Body of pancreas (tissue), 4 donors: ENCODE measurements at regions not wholly inside any gene's neighbourhood (a gene's known extent, or its start where the extent isn't known, plus 50 kb on each side); places are given as distances from the start of the nearest gene placed in this dataset.

Experiments
- ATAC-seq: fragments of 150-250 bp; one replicate; pipeline ENCODE4 v1.9.1; 2016
- DNase-seq, 4 donors: peaks; one replicate each; pipeline ENCODE4 v3.0.0-alpha.2; 2019
- H3K27ac ChIP-seq, 4 donors: fragments of 200-600 bp; sonication (generic); 1 replicate in 3 of 4; 2 replicates in 1 of 4; pipeline versions ENCODE4 v1.5.1 to v1.6.1; 2016 to 2019; ENCODE audit warnings: mild to moderate bottlenecking in 1 of 4, mixed read lengths in 1 of 4, moderate library complexity in 1 of 4
- H3K27me3 ChIP-seq, 2 donors: fragments of 200-600 bp; sonication (generic); one replicate each; pipeline ENCODE4 v1.6.0; 2016; ENCODE audit warnings: mild to moderate bottlenecking in 1 of 2
- H3K36me3 ChIP-seq, 2 donors: fragments of 200-600 bp; sonication (generic); replicated peaks in 1 of 2; 2 replicates each; pipeline ENCODE4 v1.5.1; 2016; ENCODE audit warnings: low read depth in 2 of 2; ENCODE audit not compliant: insufficient read depth in 1 of 2
- H3K4me1 ChIP-seq: fragments of 200-600 bp; sonication (generic); one replicate; pipeline ENCODE4 v1.6.0; 2016
- H3K4me3 ChIP-seq, 2 donors: fragments of 200-600 bp; sonication (generic); 1 replicate in 1 of 2; 2 replicates in 1 of 2; pipeline ENCODE4 v1.5.1; 2016 to 2019
- H3K9me3 ChIP-seq, 3 donors: fragments of 200-600 bp; sonication (generic); 1 replicate in 2 of 3; 2 replicates in 1 of 3; pipeline ENCODE4 v1.5.1; 2016
- CTCF ChIP-seq, 7 experiments: fragments of 450-650 bp in 4 of 7; fragments of 200-600 bp in 3 of 7; sonication (generic) in 3 of 7; IDR thresholded peaks; one replicate each; pipeline ENCODE4 v1.5.1; 2016 to 2019; ENCODE audit warnings: antibody characterized with exemption in 7 of 7
- POLR2A ChIP-seq, 3 donors: fragments of 450-650 bp; IDR thresholded peaks; one replicate each; pipeline ENCODE4 v1.6.1; 2016; ENCODE audit warnings: antibody characterized with exemption in 3 of 3, mild to moderate bottlenecking in 2 of 3
- WGBS, 2 donors: methylation state at CpG; one replicate each; pipeline ENCODE4 v1.1.5; 2017; 5-methylcytosine and 5-hydroxymethylcytosine counted together
- intact Hi-C: fragments of 100-400 bp; cut with DNase I; formaldehyde crosslinking; loops from one replicate; pipeline ENCODE4 v1.15.1; 2023

GRCh38 chr2:146143971-146144370 is 1624.1 kb upstream of the ZEB2 start:
- WGBS, 2 donors: 73 to 92% methylated on average over 1 of the region's 1 CpG
- H3K27me3 ChIP-seq: no peaks in the 10 kb centered on the region
- H3K9me3 ChIP-seq: no peaks in the 10 kb centered on the region
- ATAC-seq: no peak
- H3K27ac ChIP-seq: no peak overlapping the region
- H3K36me3 ChIP-seq: no peaks in the 10 kb centered on the region
- DNase-seq: no peak
- TF ChIP-seq POLR2A (IDR thresholded peaks at IDR 0.05) (no peak), CTCF (IDR thresholded peaks at IDR 0.05) (no peak)
- H3K4me3 ChIP-seq: no peak overlapping the region
- H3K4me1 ChIP-seq: no peaks in the 10 kb centered on the region
- intact Hi-C loops: no loop called here

- Histone ChIP-seq H3K4me1 (no peaks in the 10 kb centered on the region), H3K27ac (no peak overlapping the region), H3K36me3 (no peaks in the 10 kb centered on the region), H3K27me3 (no peaks in the 10 kb centered on the region), H3K9me3 (no peaks in the 10 kb centered on the region), H3K4me3 (no peak overlapping the region)
- DNase-seq: no peak
- TF ChIP-seq POLR2A (IDR thresholded peaks at IDR 0.05) (no peak), CTCF (IDR thresholded peaks at IDR 0.05) (no peak)
- 92 to 94% methylated on average over 3 of the region's 3 CpGs for WGBS, 2 donors
- intact Hi-C loops: no loop called here
- no peak for ATAC-seq
Observed at GRCh38 chr2:146138820-146139219, 1618.9 kb upstream of the ZEB2 start.

GRCh38 chr2:146135245-146135644 is 1615.3 kb upstream of the ZEB2 start:
- Histone ChIP-seq H3K36me3 (no peaks in the 10 kb centered on the region), H3K27ac (no peak overlapping the region), H3K9me3 (no peaks in the 10 kb centered on the region), H3K27me3 (no peaks in the 10 kb centered on the region), H3K4me1 (no peaks in the 10 kb centered on the region), H3K4me3 (no peak overlapping the region)
- no peak for TF ChIP-seq CTCF (IDR thresholded peaks at IDR 0.05)
- no peak for TF ChIP-seq POLR2A (IDR thresholded peaks at IDR 0.05)
- intact Hi-C loops: no loop called here
- no peak for DNase-seq
- WGBS, 2 donors: 95 to 100% methylated on average over 1 of the region's 1 CpG
- no peak for ATAC-seq

GRCh38 chr2:146131785-146132184 is 1611.9 kb upstream of the ZEB2 start:
- Histone ChIP-seq H3K9me3 (no peaks in the 10 kb centered on the region), H3K27ac (no peak overlapping the region), H3K4me1 (no peaks in the 10 kb centered on the region), H3K36me3 (no peaks in the 10 kb centered on the region), H3K4me3 (no peak overlapping the region), H3K27me3 (no peaks in the 10 kb centered on the region)
- no peak for ATAC-seq
- TF ChIP-seq POLR2A (IDR thresholded peaks at IDR 0.05): no peak
- no peak for TF ChIP-seq CTCF (IDR thresholded peaks at IDR 0.05)
- 80 to 96% methylated on average over 1 of the region's 1 CpG for WGBS, 2 donors
- intact Hi-C loops: no loop called here
- DNase-seq: no peak

GRCh38 chr2:146131048-146131447 is 1611.1 kb upstream of the ZEB2 start:
- Histone ChIP-seq H3K4me3 (no peak overlapping the region), H3K9me3 (no peaks in the 10 kb centered on the region), H3K27me3 (no peaks in the 10 kb centered on the region), H3K27ac (no peak overlapping the region), H3K36me3 (no peaks in the 10 kb centered on the region), H3K4me1 (no peaks in the 10 kb centered on the region)
- 31 to 33% methylated on average over 2 of the region's 2 CpGs for WGBS, 2 donors
- intact Hi-C loops: no loop called here
- ATAC-seq (no peak), DNase-seq (no peak)
- TF ChIP-seq POLR2A (IDR thresholded peaks at IDR 0.05): no peak
- no peak for TF ChIP-seq CTCF (IDR thresholded peaks at IDR 0.05)
